ENCODE measurements at regions not wholly inside any gene's neighbourhood (a gene's known extent, or its start where the extent isn't known, plus 50 kb on each side); places are given as distances from the start of the nearest gene placed in this dataset.

- no peaks in the 10 kb centered on the region for H3K9me2 ChIP-seq (replicated peaks; ENCODE audit: insufficient read depth)
- H3K27me3 ChIP-seq, result no peaks in the 10 kb centered on the region
- DNase-seq (ENCODE audit: low spot score), result no peak
- TF ChIP-seq EZH2phosphoT487 (IDR thresholded peaks at IDR 0.05; ENCODE audit: low read depth, severe bottlenecking, unreplicated experiment) (no peak), EZH2 (IDR thresholded peaks at IDR 0.05; ENCODE audit: borderline replicate concordance) (no peak)
- TF ChIP-seq, protein P1, sequence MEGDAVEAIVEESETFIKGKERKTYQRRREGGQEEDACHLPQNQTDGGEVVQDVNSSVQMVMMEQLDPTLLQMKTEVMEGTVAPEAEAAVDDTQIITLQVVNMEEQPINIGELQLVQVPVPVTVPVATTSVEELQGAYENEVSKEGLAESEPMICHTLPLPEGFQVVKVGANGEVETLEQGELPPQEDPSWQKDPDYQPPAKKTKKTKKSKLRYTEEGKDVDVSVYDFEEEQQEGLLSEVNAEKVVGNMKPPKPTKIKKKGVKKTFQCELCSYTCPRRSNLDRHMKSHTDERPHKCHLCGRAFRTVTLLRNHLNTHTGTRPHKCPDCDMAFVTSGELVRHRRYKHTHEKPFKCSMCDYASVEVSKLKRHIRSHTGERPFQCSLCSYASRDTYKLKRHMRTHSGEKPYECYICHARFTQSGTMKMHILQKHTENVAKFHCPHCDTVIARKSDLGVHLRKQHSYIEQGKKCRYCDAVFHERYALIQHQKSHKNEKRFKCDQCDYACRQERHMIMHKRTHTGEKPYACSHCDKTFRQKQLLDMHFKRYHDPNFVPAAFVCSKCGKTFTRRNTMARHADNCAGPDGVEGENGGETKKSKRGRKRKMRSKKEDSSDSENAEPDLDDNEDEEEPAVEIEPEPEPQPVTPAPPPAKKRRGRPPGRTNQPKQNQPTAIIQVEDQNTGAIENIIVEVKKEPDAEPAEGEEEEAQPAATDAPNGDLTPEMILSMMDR (IDR thresholded peaks at IDR 0.05; ENCODE audit: poor library complexity), result no peak
- H3K4me2 ChIP-seq, result no peak overlapping the region
- 82% methylated on average over 4 of the region's 4 CpGs for WGBS (ENCODE audit: low lambda C conversion rate, missing lambda C conversion rate)
- no peaks in the 10 kb centered on the region for H3K4me1 ChIP-seq (ENCODE audit: insufficient read depth)
- H4K20me1 ChIP-seq (ENCODE audit: insufficient read depth, poor library complexity, severe bottlenecking), result no peaks in the 10 kb centered on the region
- no peak overlapping the region for H3K4me3 ChIP-seq
- H3K9me3 ChIP-seq (ENCODE audit: low read depth), result peaks cover 11% of the 10 kb centered on the region
- no peak overlapping the region for H3K27ac ChIP-seq
- H3K36me3 ChIP-seq (replicated peaks; ENCODE audit: insufficient read depth, low read depth), result no peaks in the 10 kb centered on the region
- H3K79me2 ChIP-seq, result no peaks in the 10 kb centered on the region
- no peak overlapping the region for H2AFZ ChIP-seq
These were observed 76.4 kb upstream of the C1GALT1 start for GRCh38 chr7:7105800-7106582.

- H3K9me3 ChIP-seq (ENCODE audit: low read depth), result peaks cover 11% of the 10 kb centered on the region
- no peak overlapping the region for H3K4me3 ChIP-seq
- DNase-seq (ENCODE audit: low spot score), result no peak
- no peaks in the 10 kb centered on the region for H3K79me2 ChIP-seq
- H3K9me2 ChIP-seq (replicated peaks; ENCODE audit: insufficient read depth), result no peaks in the 10 kb centered on the region
- no peak overlapping the region for H3K27ac ChIP-seq
- H3K4me1 ChIP-seq (ENCODE audit: insufficient read depth), result no peaks in the 10 kb centered on the region
- no peak overlapping the region for H2AFZ ChIP-seq
- no peak overlapping the region for H3K4me2 ChIP-seq
- no peaks in the 10 kb centered on the region for H3K27me3 ChIP-seq
- TF ChIP-seq EZH2phosphoT487 (IDR thresholded peaks at IDR 0.05; ENCODE audit: low read depth, severe bottlenecking, unreplicated experiment), result no peak
- TF ChIP-seq, protein P1 (IDR thresholded peaks at IDR 0.05; ENCODE audit: poor library complexity), result no peak
- no peak for TF ChIP-seq EZH2 (IDR thresholded peaks at IDR 0.05; ENCODE audit: borderline replicate concordance)
- H4K20me1 ChIP-seq (ENCODE audit: insufficient read depth, poor library complexity, severe bottlenecking), result no peaks in the 10 kb centered on the region
- 94% methylated on average over 1 of the region's 1 CpG for WGBS (ENCODE audit: low lambda C conversion rate, missing lambda C conversion rate)
- no peaks in the 10 kb centered on the region for H3K36me3 ChIP-seq (replicated peaks; ENCODE audit: insufficient read depth, low read depth)
These were observed 73.4 kb upstream of the C1GALT1 start for GRCh38 chr7:7108931-7109330.

- no peak for DNase-seq (ENCODE audit: low spot score)
- no peaks in the 10 kb centered on the region for H3K27me3 ChIP-seq
- no peak overlapping the region for H2AFZ ChIP-seq
- no peaks in the 10 kb centered on the region for H3K36me3 ChIP-seq (replicated peaks; ENCODE audit: insufficient read depth, low read depth)
- TF ChIP-seq EZH2 (IDR thresholded peaks at IDR 0.05; ENCODE audit: borderline replicate concordance), result no peak
- TF ChIP-seq EZH2phosphoT487 (IDR thresholded peaks at IDR 0.05; ENCODE audit: low read depth, severe bottlenecking, unreplicated experiment), result no peak
- TF ChIP-seq, protein P1 (IDR thresholded peaks at IDR 0.05; ENCODE audit: poor library complexity), result no peak
- H3K9me3 ChIP-seq (ENCODE audit: low read depth), result peaks cover 11% of the 10 kb centered on the region
- no peaks in the 10 kb centered on the region for H3K9me2 ChIP-seq (replicated peaks; ENCODE audit: insufficient read depth)
- H4K20me1 ChIP-seq (ENCODE audit: insufficient read depth, poor library complexity, severe bottlenecking), result no peaks in the 10 kb centered on the region
- no peak overlapping the region for H3K4me2 ChIP-seq
- no peak overlapping the region for H3K27ac ChIP-seq
- H3K4me1 ChIP-seq (ENCODE audit: insufficient read depth), result peaks cover 6% of the 10 kb centered on the region
- no peaks in the 10 kb centered on the region for H3K79me2 ChIP-seq
- no peak overlapping the region for H3K4me3 ChIP-seq
These were observed 72.4 kb upstream of the C1GALT1 start for GRCh38 chr7:7109934-7110333.
